GM19238 (cell line): ENCODE measurements at regions not wholly inside any gene's neighbourhood (a gene's known extent, or its start where the extent isn't known, plus 50 kb on each side); places are given as distances from the start of the nearest gene placed in this dataset.

Experiments
- DNase-seq: peaks from one replicate; pipeline ENCODE4 v3.0.0; 2011; ENCODE audit warnings: low spot score; ENCODE audit not compliant: insufficient read length

- DNase-seq = no peak
Observed at GRCh38 chr19:31554360-31554759, 205.1 kb upstream of the TSHZ3 start.

- DNase-seq = no peak
Observed at GRCh38 chr19:31555634-31556215, 206.5 kb upstream of the TSHZ3 start.

- DNase-seq = no peak
Observed at GRCh38 chr19:31559494-31559893, 210.3 kb upstream of the TSHZ3 start.

GRCh38 chr19:31560086-31561060 is 211.1 kb upstream of the TSHZ3 start:
- DNase-seq = no peak

GRCh38 chr19:31562966-31563612 is 213.9 kb upstream of the TSHZ3 start:
- DNase-seq = no peak

GRCh38 chr19:31567776-31568175 is 218.5 kb upstream of the TSHZ3 start:
- no peak for DNase-seq

GRCh38 chr19:31568724-31569123 is 219.5 kb upstream of the TSHZ3 start:
- no peak for DNase-seq

- DNase-seq = no peak
Observed at GRCh38 chr19:31570718-31571117, 221.5 kb upstream of the TSHZ3 start.

- no peak for DNase-seq
Observed at GRCh38 chr19:31572102-31572975, 223.1 kb upstream of the TSHZ3 start.

- no peak for DNase-seq
Observed at GRCh38 chr19:31572976-31573298, 223.7 kb upstream of the TSHZ3 start.

- no peak for DNase-seq
Observed at GRCh38 chr19:31574251-31574973, 225.2 kb upstream of the TSHZ3 start.

- no peak for DNase-seq
Observed at GRCh38 chr19:31575846-31576335, 226.7 kb upstream of the TSHZ3 start.

GRCh38 chr19:31578326-31578725 is 229.1 kb upstream of the TSHZ3 start:
- no peak for DNase-seq

GRCh38 chr19:31583148-31583547 is 233.9 kb upstream of the TSHZ3 start:
- no peak for DNase-seq

- DNase-seq = no peak
Observed at GRCh38 chr19:31586282-31586681, 237.0 kb upstream of the TSHZ3 start.

- no peak for DNase-seq
Observed at GRCh38 chr19:31589109-31589508, 239.9 kb upstream of the TSHZ3 start.

GRCh38 chr19:31591258-31591657 is 242.0 kb upstream of the TSHZ3 start:
- DNase-seq = no peak

- DNase-seq = no peak
Observed at GRCh38 chr19:31592456-31592855, 243.2 kb upstream of the TSHZ3 start.

GRCh38 chr19:31594701-31595100 is 245.5 kb upstream of the TSHZ3 start:
- DNase-seq = no peak

GRCh38 chr19:31595521-31595920 is 246.3 kb upstream of the TSHZ3 start:
- DNase-seq = no peak

GRCh38 chr19:31596751-31597150 is 247.5 kb upstream of the TSHZ3 start:
- DNase-seq = no peak
